SK-N-SH (cell line): ENCODE measurements at regions not wholly inside any gene's neighbourhood (a gene's known extent, or its start where the extent isn't known, plus 50 kb on each side); places are given as distances from the start of the nearest gene placed in this dataset.

Experiments
- CHD2 ChIP-seq: fragments of 150-350 bp; IDR thresholded peaks from 2 replicates; pipeline ENCODE4 v1.6.1; 2018; ENCODE audit warnings: low read length; ENCODE audit not compliant: partially characterized antibody
- CTCF ChIP-seq: fragments of 200-600 bp; sonication (generic); IDR thresholded peaks from 2 replicates; pipeline ENCODE4 v1.6.1; 2017; ENCODE audit warnings: antibody characterized with exemption, mild to moderate bottlenecking, moderate library complexity
- FOXJ3 ChIP-seq: sonication (generic); formaldehyde crosslinking; IDR thresholded peaks from 2 replicates; pipeline ENCODE4 v1.5.1; 2020; ENCODE audit warnings: mild to moderate bottlenecking, missing genetic modification reagents
- FOXM1 ChIP-seq: IDR thresholded peaks from 2 replicates; pipeline ENCODE4 v1.4.0; 2012; ENCODE audit warnings: low read depth, mild to moderate bottlenecking
- IRF3 ChIP-seq: fragments of 150-350 bp; IDR thresholded peaks from 2 replicates; pipeline ENCODE4 v1.6.1; 2016; ENCODE audit warnings: mild to moderate bottlenecking, low read depth, low read length
- JUND ChIP-seq: IDR thresholded peaks from 2 replicates; pipeline ENCODE4 v1.4.0; 2012
- MAX ChIP-seq: IDR thresholded peaks from 2 replicates; pipeline ENCODE4 v1.4.0; 2012; ENCODE audit warnings: low read depth
- NRF1 ChIP-seq: IDR thresholded peaks from 2 replicates; pipeline ENCODE4 v1.6.1; 2012; ENCODE audit warnings: low read depth, mild to moderate bottlenecking, low read length
- RFX5 ChIP-seq: IDR thresholded peaks from 2 replicates; pipeline ENCODE4 v1.6.1; 2012; ENCODE audit warnings: mild to moderate bottlenecking, improper control_type of control experiment, low read length
- TCF12 ChIP-seq: IDR thresholded peaks from 2 replicates; pipeline ENCODE4 v1.4.0; 2012

GRCh38 chr3:104291878-104292277 lies 1074.8 kb upstream of the ALCAM start:
- TF ChIP-seq JUND (no peak), CTCF (no peak), FOXJ3 (no peak), TCF12 (no peak), NRF1 (no peak), FOXM1 (no peak), IRF3 (no peak), CHD2 (no peak), RFX5 (no peak), MAX (no peak)
